HepG2 (cell line): ENCODE measurements at regions not wholly inside any gene's neighbourhood (a gene's known extent, or its start where the extent isn't known, plus 50 kb on each side); places are given as distances from the start of the nearest gene placed in this dataset.

Experiments
- EED ChIP-seq: sonication (generic); formaldehyde crosslinking; IDR thresholded peaks from 2 replicates; pipeline ENCODE4 v1.5.0; 2020; ENCODE audit warnings: mild to moderate bottlenecking, missing genetic modification reagents
- EHMT2 ChIP-seq: fragments of 200-600 bp; sonication (generic); IDR thresholded peaks from 2 replicates; pipeline ENCODE4 v1.7.0; 2017; ENCODE audit warnings: antibody characterized with exemption, low read depth, low read length, borderline replicate concordance
- ETS1 ChIP-seq: sonication (generic); formaldehyde crosslinking; IDR thresholded peaks from 2 replicates; pipeline ENCODE4 v1.4.0; 2020; ENCODE audit warnings: missing genetic modification reagents
- MIXL1 ChIP-seq: IDR thresholded peaks from 2 replicates; pipeline ENCODE4 v1.6.1; 2016
- NCOA1 ChIP-seq: sonication (generic); formaldehyde crosslinking; IDR thresholded peaks from 2 replicates; pipeline ENCODE4 v1.9.0; 2021; ENCODE audit warnings: missing genetic modification reagents
- NFRKB ChIP-seq: fragments of 450-650 bp; IDR thresholded peaks from 2 replicates; pipeline ENCODE4 v1.6.1; 2017
- POLR2A ChIP-seq, 2 experiments: IDR thresholded peaks; 2 replicates each; pipeline ENCODE4 v1.6.1; 2011; ENCODE audit warnings: low read depth in 2 of 2, low read length in 2 of 2, mild to moderate bottlenecking in 1 of 2, moderate library complexity in 1 of 2; ENCODE audit not compliant: insufficient read depth in 1 of 2
- POLR2AphosphoS5 ChIP-seq: IDR thresholded peaks from 2 replicates; pipeline ENCODE4 v1.6.1; 2012; ENCODE audit warnings: low read depth, low read length
- TCF7 ChIP-seq: sonication (generic); IDR thresholded peaks from 2 replicates; pipeline ENCODE4 v1.6.1; 2016; ENCODE audit warnings: antibody characterized with exemption, low read depth
- ZNF414 ChIP-seq: sonication (generic); formaldehyde crosslinking; IDR thresholded peaks from 2 replicates; pipeline ENCODE4 v1.5.0; 2020; ENCODE audit warnings: missing genetic modification reagents
- ZNF558 ChIP-seq: sonication (generic); formaldehyde crosslinking; IDR thresholded peaks from 2 replicates; pipeline ENCODE4 v1.9.0; 2022; ENCODE audit warnings: mild to moderate bottlenecking, missing genetic modification reagents, borderline replicate concordance
- TF ChIP-seq, protein P1 (sequence below), 2 experiments: sonication (generic) in 1 of 2; formaldehyde crosslinking in 1 of 2; IDR thresholded peaks; 2 replicates each; pipeline versions ENCODE4 v1.4.0 to v1.6.1; 2018 to 2020; ENCODE audit warnings: missing genetic modification reagents in 2 of 2, borderline replicate concordance in 1 of 2, low read depth in 1 of 2, mild to moderate bottlenecking in 1 of 2, missing biosample characterization in 1 of 2
- TF ChIP-seq, protein P2 (sequence below): IDR thresholded peaks from 2 replicates; pipeline ENCODE4 v1.6.1; 2016

DNA sequence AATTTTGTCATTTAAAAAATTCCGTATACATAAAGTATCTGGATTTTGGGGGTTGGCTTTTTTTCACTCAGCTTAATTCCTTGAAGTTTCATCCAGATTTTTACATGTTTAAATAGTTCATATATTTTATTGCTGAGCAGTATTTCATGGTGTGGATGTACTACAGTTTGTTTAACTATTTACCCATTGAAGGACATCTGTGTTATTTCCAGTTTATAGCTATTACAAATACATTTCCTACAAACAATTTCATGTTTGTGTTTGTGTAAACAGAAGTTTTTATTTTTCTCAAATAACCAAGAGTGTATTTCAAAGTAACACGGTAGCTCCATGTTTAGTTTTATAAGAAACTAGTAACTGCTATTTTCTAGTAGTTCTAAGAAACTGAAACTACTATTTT, 299.7 kb upstream of the ANO3 start:
- TF ChIP-seq EHMT2: no peak
- TF ChIP-seq TCF7: no peak
- no peak for TF ChIP-seq EED
- TF ChIP-seq ETS1: no peak
- no peak for TF ChIP-seq POLR2AphosphoS5
- no peak for TF ChIP-seq ZNF558 (CRISPR knock-in tag)
- TF ChIP-seq NFRKB: no peak
- TF ChIP-seq, protein P1, sequence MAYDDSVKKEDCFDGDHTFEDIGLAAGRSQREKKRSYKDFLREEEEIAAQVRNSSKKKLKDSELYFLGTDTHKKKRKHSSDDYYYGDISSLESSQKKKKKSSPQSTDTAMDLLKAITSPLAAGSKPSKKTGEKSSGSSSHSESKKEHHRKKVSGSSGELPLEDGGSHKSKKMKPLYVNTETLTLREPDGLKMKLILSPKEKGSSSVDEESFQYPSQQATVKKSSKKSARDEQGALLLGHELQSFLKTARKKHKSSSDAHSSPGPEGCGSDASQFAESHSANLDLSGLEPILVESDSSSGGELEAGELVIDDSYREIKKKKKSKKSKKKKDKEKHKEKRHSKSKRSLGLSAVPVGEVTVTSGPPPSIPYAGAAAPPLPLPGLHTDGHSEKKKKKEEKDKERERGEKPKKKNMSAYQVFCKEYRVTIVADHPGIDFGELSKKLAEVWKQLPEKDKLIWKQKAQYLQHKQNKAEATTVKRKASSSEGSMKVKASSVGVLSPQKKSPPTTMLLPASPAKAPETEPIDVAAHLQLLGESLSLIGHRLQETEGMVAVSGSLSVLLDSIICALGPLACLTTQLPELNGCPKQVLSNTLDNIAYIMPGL (CRISPR knock-in tag; IDR thresholded peaks at IDR 0.05; ENCODE audit: borderline replicate concordance in 1 of 2, low read depth in 1 of 2): no peak
- TF ChIP-seq MIXL1 (CRISPR knock-in tag): no peak
- TF ChIP-seq NCOA1 (CRISPR knock-in tag): no peak
- no peak for TF ChIP-seq POLR2A (IDR thresholded peaks at IDR 0.05; ENCODE audit: insufficient read depth in 1 of 2, low read depth in 2 of 2, low read length in 2 of 2)
- no peak for TF ChIP-seq ZNF414
- TF ChIP-seq, protein P2, sequence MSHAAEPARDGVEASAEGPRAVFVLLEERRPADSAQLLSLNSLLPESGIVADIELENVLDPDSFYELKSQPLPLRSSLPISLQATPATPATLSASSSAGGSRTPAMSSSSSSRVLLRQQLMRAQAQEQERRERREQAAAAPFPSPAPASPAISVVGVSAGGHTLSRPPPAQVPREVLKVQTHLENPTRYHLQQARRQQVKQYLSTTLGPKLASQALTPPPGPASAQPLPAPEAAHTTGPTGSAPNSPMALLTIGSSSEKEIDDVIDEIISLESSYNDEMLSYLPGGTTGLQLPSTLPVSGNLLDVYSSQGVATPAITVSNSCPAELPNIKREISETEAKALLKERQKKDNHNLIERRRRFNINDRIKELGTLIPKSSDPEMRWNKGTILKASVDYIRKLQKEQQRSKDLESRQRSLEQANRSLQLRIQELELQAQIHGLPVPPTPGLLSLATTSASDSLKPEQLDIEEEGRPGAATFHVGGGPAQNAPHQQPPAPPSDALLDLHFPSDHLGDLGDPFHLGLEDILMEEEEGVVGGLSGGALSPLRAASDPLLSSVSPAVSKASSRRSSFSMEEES (CRISPR knock-in tag): no peak
